CD4-positive, CD25-positive, alpha-beta regulatory T cell (primary cell): ENCODE measurements at regions not wholly inside any gene's neighbourhood (a gene's known extent, or its start where the extent isn't known, plus 50 kb on each side); places are given as distances from the start of the nearest gene placed in this dataset.
"Not testable (repeated sequence)": the region's sequence is repeated elsewhere in the genome, so short reads cannot be mapped to it uniquely, and the experiment has no call there.

Experiments
- ATAC-seq, 2 donors: fragments of 150-1000 bp; cut with Tn5 transposase; one replicate each; pipeline ENCODE4 v1.10.0; 2021; ENCODE audit warnings: low read depth in 2 of 2, moderate number of reproducible peaks in 2 of 2, moderate library complexity in 1 of 2
- DNase-seq, 3 donors: peaks; one replicate each; pipeline versions ENCODE4 v3.0.0 to v3.0.0-alpha.2; 2012 to 2022; ENCODE audit warnings: mixed read lengths in 1 of 3
- H3K27ac ChIP-seq: one replicate; pipeline ENCODE4 v1.7.0; 2013; ENCODE audit warnings: mild to moderate bottlenecking, low read length; ENCODE audit not compliant: insufficient read depth, poor library complexity, severe bottlenecking
- H3K27me3 ChIP-seq: one replicate; pipeline ENCODE4 v1.7.0; 2013; ENCODE audit warnings: low read length; ENCODE audit not compliant: control insufficient read depth, insufficient read depth
- H3K36me3 ChIP-seq: one replicate; pipeline ENCODE4 v1.7.0; 2013; ENCODE audit warnings: mild to moderate bottlenecking, low read length, moderate library complexity; ENCODE audit not compliant: control insufficient read depth, insufficient read depth
- H3K4me1 ChIP-seq: 2 replicates; pipeline ENCODE4 v1.7.0; 2013; ENCODE audit warnings: mild to moderate bottlenecking, low read length; ENCODE audit not compliant: insufficient read depth, control insufficient read depth, poor library complexity, severe bottlenecking
- H3K4me3 ChIP-seq: one replicate; pipeline ENCODE4 v1.7.0; 2013; ENCODE audit warnings: low read depth, mild to moderate bottlenecking, low read length, moderate library complexity
- H3K9me3 ChIP-seq, 2 experiments: 1 replicate in 1 of 2; 2 replicates in 1 of 2; pipeline ENCODE4 v1.7.0; 2013; ENCODE audit warnings: low read length in 2 of 2, mild to moderate bottlenecking in 1 of 2, moderate library complexity in 1 of 2; ENCODE audit not compliant: control insufficient read depth in 2 of 2
- H3K27ac Mint-ChIP-seq, 3 donors: one replicate each; pipeline ENCODE4 v1.8.0; 2020 to 2022; ENCODE audit warnings: mild to moderate bottlenecking in 3 of 3, mixed read lengths in 3 of 3, moderate library complexity in 2 of 3
- H3K27me3 Mint-ChIP-seq: one replicate; pipeline ENCODE4 v1.8.0; 2022; ENCODE audit warnings: mild to moderate bottlenecking, mixed read lengths
- H3K36me3 Mint-ChIP-seq: one replicate; pipeline ENCODE4 v1.8.0; 2020; ENCODE audit warnings: mixed read lengths
- H3K4me1 Mint-ChIP-seq, 4 donors: one replicate each; pipeline ENCODE4 v1.8.0; 2020 to 2022; ENCODE audit warnings: mixed read lengths in 4 of 4, mild to moderate bottlenecking in 1 of 4
- H3K4me3 Mint-ChIP-seq, 4 donors: one replicate each; pipeline ENCODE4 v1.8.0; 2020 to 2022; ENCODE audit warnings: mild to moderate bottlenecking in 4 of 4, mixed read lengths in 4 of 4, moderate library complexity in 3 of 4
- H3K9me3 Mint-ChIP-seq, 7 donors: one replicate each; pipeline ENCODE4 v1.8.0; 2020 to 2022; ENCODE audit warnings: mixed read lengths in 7 of 7, mild to moderate bottlenecking in 3 of 7, moderate library complexity in 2 of 7

GRCh38 chr10:117457071-117457810, 82.0 kb upstream of the PDZD8 start:
- DNase-seq (no peak), ATAC-seq (no peak)
- Mint-ChIP-seq H3K4me1 (no peaks in the 10 kb centered on the region), H3K27me3 (no peaks in the 10 kb centered on the region), H3K36me3 (no peaks in the 10 kb centered on the region), H3K9me3 (peaks cover 0 to 9% (median 3%) of the 10 kb centered on the region in 7 donors), H3K27ac (no peak overlapping the region), H3K4me3 (no peak overlapping the region)
- Histone ChIP-seq H3K36me3 (no peaks in the 10 kb centered on the region), H3K4me1 (no peaks in the 10 kb centered on the region), H3K27me3 (no peaks in the 10 kb centered on the region), H3K4me3 (no peak overlapping the region), H3K9me3 (no peaks in the 10 kb centered on the region), H3K27ac (no peak overlapping the region)

DNA sequence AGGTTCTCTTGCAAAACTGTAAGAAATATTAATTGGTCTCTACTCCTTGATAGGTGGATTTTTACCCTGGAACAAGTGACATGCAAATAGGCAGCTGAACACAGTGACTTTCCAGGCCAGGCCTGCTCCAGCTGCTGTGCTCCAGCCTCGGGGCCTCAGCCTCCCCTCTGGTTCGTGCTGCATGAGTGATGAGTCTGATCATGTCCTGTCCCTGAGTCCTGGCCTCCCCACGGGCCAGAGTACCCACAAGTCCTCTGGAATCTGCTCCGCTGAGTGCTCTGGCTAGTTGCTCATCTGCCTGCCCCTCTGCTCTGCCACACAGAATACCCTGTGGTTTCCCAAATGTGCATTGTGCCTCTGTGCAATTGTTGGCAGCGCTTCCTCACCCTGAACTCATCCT, 80.1 kb upstream of the PDZD8 start:
- H3K9me3 Mint-ChIP-seq = peaks cover 0 to 9% (median 3%) of the 10 kb centered on the region in 7 donors

GRCh38 chr10:117454502-117454901, 79.3 kb upstream of the PDZD8 start:
- ATAC-seq = no peak
- DNase-seq = no peak
- H3K4me3 Mint-ChIP-seq = no peak overlapping the region
- H3K9me3 Mint-ChIP-seq = peaks cover 0 to 12% (median 2%) of the 10 kb centered on the region in 7 donors
- H3K27me3 ChIP-seq = no peaks in the 10 kb centered on the region
- no peaks in the 10 kb centered on the region for H3K36me3 ChIP-seq
- no peak overlapping the region for H3K27ac Mint-ChIP-seq
- H3K4me1 ChIP-seq = no peaks in the 10 kb centered on the region
- no peaks in the 10 kb centered on the region for H3K36me3 Mint-ChIP-seq
- no peaks in the 10 kb centered on the region for H3K4me1 Mint-ChIP-seq
- H3K4me3 ChIP-seq = no peak overlapping the region
- H3K27ac ChIP-seq = no peak overlapping the region
- H3K9me3 ChIP-seq = no peaks in the 10 kb centered on the region
- H3K27me3 Mint-ChIP-seq = no peaks in the 10 kb centered on the region

More for the DNA sequence above, 80.1 kb upstream of the PDZD8 start:
- Mint-ChIP-seq H3K27ac (no peak overlapping the region), H3K4me3 (no peak overlapping the region), H3K36me3 (no peaks in the 10 kb centered on the region), H3K4me1 (no peaks in the 10 kb centered on the region), H3K27me3 (no peaks in the 10 kb centered on the region)
- Histone ChIP-seq H3K4me1 (no peaks in the 10 kb centered on the region), H3K4me3 (no peak overlapping the region), H3K9me3 (no peaks in the 10 kb centered on the region), H3K27ac (no peak overlapping the region), H3K27me3 (no peaks in the 10 kb centered on the region), H3K36me3 (no peaks in the 10 kb centered on the region)
- ATAC-seq (no peak), DNase-seq (no peak)

GRCh38 chr10:117453484-117453883, 78.2 kb upstream of the PDZD8 start:
- not testable (repeated sequence) for H3K36me3 ChIP-seq, H3K4me3 Mint-ChIP-seq, H3K4me3 ChIP-seq, H3K27ac Mint-ChIP-seq, H3K27me3 ChIP-seq, H3K4me1 Mint-ChIP-seq, H3K9me3 ChIP-seq, H3K36me3 Mint-ChIP-seq, H3K27ac ChIP-seq, H3K27me3 Mint-ChIP-seq, H3K4me1 ChIP-seq, DNase-seq, ATAC-seq
- H3K9me3 Mint-ChIP-seq = peaks cover 0 to 12% (median 4%) of the 10 kb centered on the region in 7 donors

DNA sequence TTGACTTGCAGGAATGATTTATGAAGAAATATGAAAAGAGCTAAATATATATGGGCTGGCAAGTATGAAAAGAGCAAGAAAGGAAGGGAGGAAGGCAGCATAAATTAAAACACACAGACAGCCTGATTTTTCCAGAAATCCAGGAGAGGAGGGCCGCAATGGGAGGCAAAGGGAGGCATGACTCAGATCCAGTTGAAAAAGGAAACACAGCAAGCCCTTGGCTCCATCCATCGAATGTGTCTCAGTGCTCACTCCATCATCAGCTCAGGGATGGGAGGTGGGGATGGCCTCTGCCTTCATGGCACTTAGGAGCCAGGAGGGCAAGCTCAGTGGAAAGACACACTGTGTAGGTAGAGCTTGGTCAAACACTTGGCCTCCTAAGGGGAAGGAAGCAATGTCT, 75.7 kb upstream of the PDZD8 start:
- H3K9me3 Mint-ChIP-seq = peaks cover 0 to 29% (median 6%) of the 10 kb centered on the region in 7 donors
- H3K4me3 Mint-ChIP-seq = no peak overlapping the region
- Histone ChIP-seq H3K27ac (no peak overlapping the region), H3K4me1 (no peaks in the 10 kb centered on the region), H3K36me3 (no peaks in the 10 kb centered on the region), H3K9me3 (peaks cover 8 to 18% of the 10 kb centered on the region in 2 experiments), H3K27me3 (no peaks in the 10 kb centered on the region), H3K4me3 (no peak overlapping the region)
- DNase-seq (no peak), ATAC-seq (no peak)
- no peaks in the 10 kb centered on the region for H3K27me3 Mint-ChIP-seq
- H3K4me1 Mint-ChIP-seq = no peaks in the 10 kb centered on the region
- H3K27ac Mint-ChIP-seq = no peak overlapping the region
- no peaks in the 10 kb centered on the region for H3K36me3 Mint-ChIP-seq

DNA sequence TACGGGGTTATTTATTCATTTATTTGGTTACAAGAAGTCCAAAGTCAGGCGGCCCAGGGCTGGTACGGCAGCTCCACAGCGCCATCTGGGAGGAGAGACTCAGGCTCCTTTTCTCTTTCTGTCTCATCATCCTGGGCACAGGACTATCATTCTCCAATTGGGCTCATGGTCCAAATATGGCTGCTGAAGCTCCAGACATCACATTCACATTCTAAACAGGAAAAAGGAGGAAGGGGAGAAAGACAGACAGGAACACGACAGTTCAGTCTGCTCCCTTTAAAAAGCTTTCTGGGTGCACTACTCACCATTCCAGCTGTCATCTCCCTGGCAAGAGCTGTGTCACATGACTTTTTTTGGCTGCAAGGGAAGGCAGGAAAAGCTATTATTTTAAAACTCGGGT, 74.4 kb upstream of the PDZD8 start:
- H3K36me3 ChIP-seq = no peaks in the 10 kb centered on the region
- no peak for ATAC-seq
- peaks cover 18 to 28% of the 10 kb centered on the region in 2 experiments for H3K9me3 ChIP-seq
- Mint-ChIP-seq H3K4me3 (no peak overlapping the region), H3K27me3 (no peaks in the 10 kb centered on the region), H3K4me1 (no peaks in the 10 kb centered on the region), H3K9me3 (peaks cover 0 to 40% (median 11%) of the 10 kb centered on the region in 7 donors), H3K27ac (no peak overlapping the region), H3K36me3 (no peaks in the 10 kb centered on the region)
- H3K4me1 ChIP-seq = no peaks in the 10 kb centered on the region
- H3K4me3 ChIP-seq = no peak overlapping the region
- no peak overlapping the region for H3K27ac ChIP-seq
- DNase-seq = no peak
- H3K27me3 ChIP-seq = no peaks in the 10 kb centered on the region

GRCh38 chr10:117448802-117449201, 73.6 kb upstream of the PDZD8 start:
- H3K36me3 Mint-ChIP-seq = no peaks in the 10 kb centered on the region
- DNase-seq (no peak), ATAC-seq (no peak)
- Histone ChIP-seq H3K9me3 (peaks cover 18 to 28% of the 10 kb centered on the region in 2 experiments), H3K4me3 (no peak overlapping the region), H3K27ac (no peak overlapping the region), H3K36me3 (no peaks in the 10 kb centered on the region), H3K27me3 (no peaks in the 10 kb centered on the region), H3K4me1 (no peaks in the 10 kb centered on the region)
- peaks cover 0 to 40% (median 11%) of the 10 kb centered on the region in 7 donors for H3K9me3 Mint-ChIP-seq
- H3K4me1 Mint-ChIP-seq = no peaks in the 10 kb centered on the region
- H3K4me3 Mint-ChIP-seq = no peak overlapping the region
- H3K27ac Mint-ChIP-seq = no peak overlapping the region
- H3K27me3 Mint-ChIP-seq = no peaks in the 10 kb centered on the region

DNA sequence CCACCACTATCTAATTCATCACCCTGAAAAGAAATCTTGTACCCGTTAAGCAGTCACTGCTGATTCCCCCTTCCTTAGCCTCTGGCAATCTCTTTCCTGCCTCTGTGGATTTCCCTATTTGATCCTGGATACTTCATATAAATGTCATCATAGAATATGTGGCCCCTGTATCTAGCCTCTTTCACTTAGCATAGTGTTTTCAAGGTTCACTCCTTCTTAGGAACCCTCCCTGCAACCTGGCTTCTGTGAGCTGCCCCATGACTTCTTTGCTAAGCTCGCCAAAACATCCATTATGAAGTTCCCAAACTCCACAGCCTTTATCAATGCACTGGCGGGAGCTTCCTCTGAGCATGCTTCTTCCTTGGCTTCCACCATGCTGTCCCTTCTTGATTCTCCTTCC, 70.8 kb upstream of the PDZD8 start:
- H3K4me3 Mint-ChIP-seq = no peak overlapping the region
- no peak overlapping the region for H3K27ac Mint-ChIP-seq
- H3K36me3 Mint-ChIP-seq = no peaks in the 10 kb centered on the region
- H3K4me1 Mint-ChIP-seq = peaks cover 0 to 3% (median 1%) of the 10 kb centered on the region in 4 donors
- Histone ChIP-seq H3K4me3 (no peak overlapping the region), H3K27me3 (no peaks in the 10 kb centered on the region), H3K36me3 (no peaks in the 10 kb centered on the region), H3K27ac (no peak overlapping the region), H3K9me3 (peaks cover 18 to 28% of the 10 kb centered on the region in 2 experiments), H3K4me1 (no peaks in the 10 kb centered on the region)
- ATAC-seq = no peak
- peaks cover 0 to 32% (median 10%) of the 10 kb centered on the region in 7 donors for H3K9me3 Mint-ChIP-seq
- H3K27me3 Mint-ChIP-seq = no peaks in the 10 kb centered on the region
- DNase-seq = no peak
